NCI-H187 (cell line): ENCODE measurements at regions not wholly inside any gene's neighbourhood (a gene's known extent, or its start where the extent isn't known, plus 50 kb on each side); places are given as distances from the start of the nearest gene placed in this dataset.

Experiments
- DNase-seq, 2 experiments: peaks; one replicate each; lab custom pipeline; 2025; lab: John Stamatoyannopoulos, UW

DNA sequence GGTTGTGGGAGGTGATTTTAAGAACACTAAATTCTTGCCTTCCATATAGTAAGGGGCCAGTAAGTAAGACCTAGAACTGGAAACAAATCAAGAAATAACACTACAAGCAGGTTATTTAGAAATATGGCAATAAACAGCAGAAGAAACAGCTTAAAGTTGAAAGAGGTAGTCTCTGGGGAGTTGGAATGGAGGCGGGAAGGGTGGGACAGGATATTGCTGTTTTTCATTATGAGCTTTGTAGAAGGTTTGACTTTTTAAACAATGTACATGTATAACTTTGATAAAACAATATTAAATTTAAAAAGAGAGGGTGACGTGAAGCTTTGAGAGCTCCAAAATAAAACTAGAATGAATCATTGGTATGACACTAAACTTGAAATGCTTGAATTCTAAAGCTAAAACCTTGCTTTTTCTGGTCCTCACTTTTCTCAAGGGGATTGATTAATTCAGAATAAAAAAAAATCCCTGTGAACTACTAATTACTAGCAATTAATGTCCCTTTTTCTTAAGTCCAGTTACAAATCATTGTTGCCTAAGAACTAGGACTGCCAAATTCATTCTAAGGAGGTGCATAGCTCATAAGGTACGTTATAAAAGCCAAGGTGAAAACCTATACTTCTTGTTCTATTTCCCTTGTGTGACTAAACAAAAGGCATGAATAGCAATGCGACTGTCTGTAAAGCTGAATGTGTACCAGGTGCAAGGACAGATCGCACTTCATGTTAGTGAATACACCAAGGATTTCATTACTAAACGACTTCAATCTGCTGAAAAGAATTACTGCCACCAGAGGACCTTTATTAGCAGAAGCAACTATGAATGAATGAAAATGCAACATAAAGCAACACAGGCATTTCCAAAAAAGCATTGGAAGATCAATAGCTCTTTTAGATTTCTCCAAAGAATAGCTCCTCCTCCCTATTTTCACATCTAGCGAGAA is 177.5 kb downstream of the RBM43 start:
- DNase-seq: no peak

DNA sequence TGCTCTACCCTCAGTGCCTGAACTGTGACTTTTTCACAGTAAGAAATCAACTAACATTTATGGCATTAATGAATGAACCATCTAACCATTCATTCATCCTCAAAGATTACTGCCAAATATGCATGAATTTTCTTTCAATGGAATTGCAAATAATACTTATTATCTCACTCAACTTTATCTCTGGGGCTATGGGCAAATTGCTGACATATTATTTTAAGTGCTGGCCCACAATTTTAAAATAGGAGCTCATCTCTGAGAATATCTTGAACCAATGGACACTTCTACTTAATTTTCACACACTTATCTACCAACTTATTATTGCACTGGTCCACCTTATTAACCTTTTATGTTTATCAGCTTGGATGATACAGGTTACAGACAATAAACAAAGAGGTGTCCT is 182.8 kb downstream of the RBM43 start:
- no peak for DNase-seq

- no peak for DNase-seq
Observed at GRCh38 chr2:151071906-151072305, 189.8 kb downstream of the RBM43 start.

GRCh38 chr2:151071382-151071781 is 190.3 kb downstream of the RBM43 start:
- no peak for DNase-seq

GRCh38 chr2:151070253-151070652 is 191.4 kb downstream of the RBM43 start:
- no peak for DNase-seq

GRCh38 chr2:151067658-151068369 is 193.8 kb downstream of the RBM43 start:
- DNase-seq: no peak

- DNase-seq: no peak
Observed at GRCh38 chr2:151063271-151063670, 198.4 kb downstream of the RBM43 start.

DNA sequence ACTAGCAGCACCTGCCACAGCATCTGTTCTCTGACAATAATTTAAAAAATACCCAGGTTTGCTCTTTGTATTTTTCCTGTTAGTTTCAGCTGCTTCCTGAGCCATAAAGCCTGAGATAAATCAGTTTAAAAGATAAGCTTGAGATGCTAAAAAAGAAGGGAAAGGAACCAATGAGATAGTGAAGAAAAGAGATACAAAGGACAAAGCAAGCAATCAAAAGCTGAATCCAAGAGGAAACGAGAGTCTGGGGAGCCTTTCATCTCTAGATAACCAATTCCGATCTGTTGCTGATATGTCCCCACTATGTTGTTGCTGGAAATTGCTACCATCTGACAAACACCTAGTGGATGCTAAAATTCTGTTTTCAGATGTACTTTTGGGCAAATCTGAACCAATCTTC is 201.4 kb downstream of the RBM43 start:
- no peak for DNase-seq

DNA sequence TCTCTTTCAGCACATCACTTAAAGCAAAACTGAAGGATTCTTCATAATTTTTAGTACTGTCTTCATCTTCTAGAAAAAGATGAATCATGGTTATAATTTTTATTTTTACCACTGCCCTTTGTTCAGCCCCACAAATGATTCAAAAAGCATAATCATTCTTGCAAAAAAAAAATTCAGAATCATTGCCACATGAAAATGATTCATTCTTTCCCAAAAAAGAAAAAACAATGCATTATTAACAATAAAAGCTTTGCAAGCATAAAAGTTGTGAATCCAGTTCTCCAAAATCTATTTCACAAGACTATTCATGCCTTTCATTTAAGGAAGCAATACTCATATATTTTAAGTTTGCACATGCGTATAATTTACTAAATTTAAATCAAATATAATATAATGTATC is 204.8 kb downstream of the RBM43 start:
- DNase-seq: no peak

GRCh38 chr2:151053661-151053990 is 208.0 kb downstream of the RBM43 start:
- no peak for DNase-seq

- DNase-seq: no peak
Observed at GRCh38 chr2:151052850-151053660, 208.6 kb downstream of the RBM43 start.

DNA sequence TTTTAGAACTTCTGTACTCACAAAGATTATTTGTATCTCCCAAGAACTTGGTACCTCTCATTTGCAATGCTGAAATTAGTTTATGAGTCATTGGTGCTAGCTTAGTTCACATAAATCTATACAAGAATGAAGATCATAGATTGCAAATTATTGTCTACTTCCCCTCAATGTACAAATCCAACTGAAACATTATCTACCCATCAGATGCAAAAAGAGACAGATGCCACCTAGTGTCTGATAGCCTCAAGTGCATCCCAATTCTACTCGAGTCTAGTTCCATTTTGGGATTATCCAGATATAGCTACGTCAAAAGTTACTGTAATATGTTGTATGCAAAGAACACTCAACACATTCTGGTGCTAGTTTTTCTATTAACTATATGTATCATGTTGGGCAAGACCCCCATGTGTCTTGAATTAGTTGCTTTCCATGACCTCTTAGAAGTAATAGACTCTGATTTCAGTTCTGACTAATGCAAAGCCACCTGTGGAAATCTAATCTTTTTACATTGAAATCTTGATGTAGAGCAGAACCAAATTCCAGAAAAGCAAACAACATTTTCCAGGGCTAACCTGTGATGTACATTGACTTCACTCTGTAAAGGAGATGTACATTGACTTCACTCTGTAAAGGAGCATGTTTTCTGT is 210.0 kb downstream of the RBM43 start:
- no peak for DNase-seq

GRCh38 chr2:151049746-151050145 is 211.9 kb downstream of the RBM43 start:
- DNase-seq: no peak

GRCh38 chr2:151048331-151049054 is 213.2 kb downstream of the RBM43 start:
- DNase-seq: no peak

GRCh38 chr2:151043484-151043883 is 218.2 kb downstream of the RBM43 start:
- DNase-seq: peak in 1 of 2 experiments; percentile 14

GRCh38 chr2:151042964-151043363 is 218.7 kb downstream of the RBM43 start:
- DNase-seq: no peak

DNA sequence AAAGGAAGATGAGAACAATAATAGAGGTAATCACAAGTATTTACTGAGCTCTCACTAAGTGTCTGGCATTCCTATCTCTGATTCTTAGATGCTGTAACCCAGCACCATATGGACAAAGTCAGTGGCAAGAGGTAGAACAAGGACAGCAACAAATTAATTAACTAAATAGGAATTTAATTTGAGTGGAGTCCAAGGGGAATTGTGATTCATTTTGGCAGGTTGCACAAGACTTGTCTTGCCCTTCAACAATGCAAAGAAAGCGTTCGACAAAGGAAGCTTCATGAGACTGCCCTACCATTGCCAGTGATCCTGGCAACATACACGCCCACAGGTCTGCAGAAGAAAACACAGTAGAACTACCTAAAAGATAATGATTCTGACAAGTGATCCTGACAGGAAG is 221.6 kb downstream of the RBM43 start:
- DNase-seq: no peak

- DNase-seq: no peak
Observed at GRCh38 chr2:151038516-151038915, 223.1 kb downstream of the RBM43 start.

DNA sequence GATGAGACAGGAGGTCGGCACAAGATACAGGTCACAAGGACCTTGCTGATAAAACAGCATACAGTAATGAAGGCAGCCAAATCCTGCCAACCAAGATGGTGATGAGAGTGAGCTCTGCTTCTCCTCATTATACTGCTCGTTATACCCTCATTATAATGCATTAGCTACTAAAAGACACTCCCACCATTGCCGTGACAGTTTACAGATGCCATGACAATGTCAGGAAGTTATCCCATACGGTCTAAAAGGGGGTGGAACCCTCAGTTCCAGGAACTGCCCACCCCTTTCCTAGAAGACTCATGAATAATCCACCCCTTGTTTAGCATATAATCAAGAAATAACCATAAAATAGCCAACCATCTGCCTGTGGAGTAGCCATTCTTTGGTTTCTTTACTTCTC is 224.2 kb downstream of the RBM43 start:
- DNase-seq: no peak

DNA sequence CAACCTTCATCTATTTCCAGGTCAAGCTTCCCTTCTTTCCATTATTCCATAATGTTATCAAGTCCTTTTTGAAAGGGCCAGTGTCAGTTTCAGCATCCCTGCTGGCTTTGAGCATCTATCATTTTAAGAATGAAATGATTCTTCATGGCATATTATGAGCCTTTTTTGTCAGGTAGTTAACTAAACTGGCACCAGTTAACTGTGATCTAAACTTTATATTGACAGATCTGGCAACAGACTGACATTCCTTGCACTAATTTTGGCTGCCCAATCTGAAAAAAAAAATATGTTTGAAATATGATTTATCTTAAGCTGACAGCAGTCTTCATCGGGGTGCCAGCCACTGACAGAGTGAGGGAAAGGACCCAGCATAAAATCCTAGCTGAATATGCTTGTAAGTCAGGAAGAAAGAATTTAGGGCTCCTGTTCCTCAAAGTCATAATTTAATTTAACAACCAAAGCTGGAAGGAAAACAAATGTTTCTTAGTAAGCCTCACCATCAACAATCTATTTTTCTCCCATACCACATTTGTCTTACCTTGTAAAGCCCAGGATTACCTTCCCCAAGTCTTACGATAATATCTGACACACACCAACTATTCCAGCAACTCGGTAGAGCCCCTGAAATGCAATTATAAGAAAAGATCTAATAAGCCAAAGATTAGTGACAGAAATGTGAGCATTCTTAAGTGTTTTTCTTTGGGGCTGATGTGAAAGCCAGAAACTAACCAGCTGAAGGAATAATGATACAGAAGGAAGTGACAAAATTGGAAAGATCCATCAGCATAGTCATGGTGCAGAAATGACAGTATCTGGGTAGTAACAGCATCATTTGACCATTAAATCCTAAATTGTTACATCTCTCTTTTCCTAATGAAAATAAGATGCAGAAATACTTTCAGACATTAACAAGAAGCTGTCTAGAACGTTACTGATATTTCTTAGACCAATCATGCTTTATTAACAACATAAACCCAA is 228.1 kb downstream of the RBM43 start:
- DNase-seq: no peak
